Stimulated activated CD8-positive, alpha-beta memory T cell treated with anti-CD3 and anti-CD28 coated beads, Interleukin-4, amount 100 ng/mL, for 48 hours (primary cell): ENCODE measurements at regions not wholly inside any gene's neighbourhood (a gene's known extent, or its start where the extent isn't known, plus 50 kb on each side); places are given as distances from the start of the nearest gene placed in this dataset.

ENCODE experiments used
- DNase-seq: peaks from one replicate; pipeline ENCODE4 v3.0.0-alpha.2; 2020

GRCh38 chr20:7087803-7088202 is 320.3 kb downstream of the BMP2 start:
- no peak for DNase-seq

- no peak for DNase-seq
Observed at GRCh38 chr20:7090001-7090400, 322.5 kb downstream of the BMP2 start.

- DNase-seq, result no peak
Observed at GRCh38 chr20:7090811-7091210, 323.3 kb downstream of the BMP2 start.

- DNase-seq, result no peak
Observed at GRCh38 chr20:7091655-7092054, 324.2 kb downstream of the BMP2 start.

- DNase-seq, result peak; percentile 32
Observed at GRCh38 chr20:7094438-7094997, 327.0 kb downstream of the BMP2 start.

GRCh38 chr20:7106910-7107309 is 339.4 kb downstream of the BMP2 start:
- no peak for DNase-seq

- DNase-seq, result no peak
Observed at GRCh38 chr20:7108929-7109328, 341.4 kb downstream of the BMP2 start.

GRCh38 chr20:7113577-7114466 is 346.3 kb downstream of the BMP2 start:
- no peak for DNase-seq

- DNase-seq, result no peak
Observed at GRCh38 chr20:7123457-7123856, 356.0 kb downstream of the BMP2 start.

GRCh38 chr20:7124120-7124519 is 356.6 kb downstream of the BMP2 start:
- DNase-seq, result no peak

GRCh38 chr20:7136886-7137285 is 369.4 kb downstream of the BMP2 start:
- no peak for DNase-seq

- DNase-seq, result no peak
Observed at GRCh38 chr20:7137395-7138151, 370.1 kb downstream of the BMP2 start.

GRCh38 chr20:7144464-7144863 is 377.0 kb downstream of the BMP2 start:
- no peak for DNase-seq

GRCh38 chr20:7146552-7147219 is 379.2 kb downstream of the BMP2 start:
- DNase-seq, result no peak

GRCh38 chr20:7147220-7147601 is 379.7 kb downstream of the BMP2 start:
- DNase-seq, result no peak

- no peak for DNase-seq
Observed at GRCh38 chr20:7151676-7152470, 384.4 kb downstream of the BMP2 start.

- DNase-seq, result no peak
Observed at GRCh38 chr20:7155282-7155681, 387.8 kb downstream of the BMP2 start.

GRCh38 chr20:7155794-7156193 is 388.3 kb downstream of the BMP2 start:
- DNase-seq, result no peak

GRCh38 chr20:7159903-7160302 is 392.4 kb downstream of the BMP2 start:
- DNase-seq, result no peak

GRCh38 chr20:7161690-7162089 is 394.2 kb downstream of the BMP2 start:
- no peak for DNase-seq

GRCh38 chr20:7171911-7172310 is 404.4 kb downstream of the BMP2 start:
- no peak for DNase-seq

- no peak for DNase-seq
Observed at GRCh38 chr20:7174554-7174953, 407.1 kb downstream of the BMP2 start.
